ENCODE measurements at regions not wholly inside any gene's neighbourhood (a gene's known extent, or its start where the extent isn't known, plus 50 kb on each side); places are given as distances from the start of the nearest gene placed in this dataset.

DNA sequence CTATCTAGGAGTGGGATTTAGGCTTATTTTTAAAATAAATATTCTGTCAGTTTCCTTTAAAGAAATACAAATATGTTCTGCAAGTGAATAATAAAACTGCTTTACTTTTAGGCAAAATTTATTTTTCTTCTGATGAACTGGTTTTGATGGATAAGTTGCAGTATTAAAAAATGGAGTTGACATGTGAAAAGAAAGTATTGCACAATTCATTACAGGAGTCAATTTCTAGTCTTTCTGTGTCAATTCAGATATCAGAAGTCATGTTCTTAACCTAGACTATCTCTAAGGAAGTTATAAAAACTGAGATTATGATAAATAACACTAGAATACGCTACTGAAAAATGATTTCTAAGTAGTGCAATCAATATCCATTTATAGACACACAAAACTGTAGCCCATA, 270.2 kb upstream of the TMPRSS15 start:
- Histone ChIP-seq H3K27me3 (replicated peaks in 1 of 7) (no peaks in the 10 kb centered on the region), H3K9me3 (peaks cover 0 to 20% (median 13%) of the 10 kb centered on the region in 8 donors), H3K27ac (no peak overlapping the region), H3K4me1 (no peaks in the 10 kb centered on the region), H3K4me3 (no peak overlapping the region), H3K36me3 (no peaks in the 10 kb centered on the region)
- TF ChIP-seq, protein P1, sequence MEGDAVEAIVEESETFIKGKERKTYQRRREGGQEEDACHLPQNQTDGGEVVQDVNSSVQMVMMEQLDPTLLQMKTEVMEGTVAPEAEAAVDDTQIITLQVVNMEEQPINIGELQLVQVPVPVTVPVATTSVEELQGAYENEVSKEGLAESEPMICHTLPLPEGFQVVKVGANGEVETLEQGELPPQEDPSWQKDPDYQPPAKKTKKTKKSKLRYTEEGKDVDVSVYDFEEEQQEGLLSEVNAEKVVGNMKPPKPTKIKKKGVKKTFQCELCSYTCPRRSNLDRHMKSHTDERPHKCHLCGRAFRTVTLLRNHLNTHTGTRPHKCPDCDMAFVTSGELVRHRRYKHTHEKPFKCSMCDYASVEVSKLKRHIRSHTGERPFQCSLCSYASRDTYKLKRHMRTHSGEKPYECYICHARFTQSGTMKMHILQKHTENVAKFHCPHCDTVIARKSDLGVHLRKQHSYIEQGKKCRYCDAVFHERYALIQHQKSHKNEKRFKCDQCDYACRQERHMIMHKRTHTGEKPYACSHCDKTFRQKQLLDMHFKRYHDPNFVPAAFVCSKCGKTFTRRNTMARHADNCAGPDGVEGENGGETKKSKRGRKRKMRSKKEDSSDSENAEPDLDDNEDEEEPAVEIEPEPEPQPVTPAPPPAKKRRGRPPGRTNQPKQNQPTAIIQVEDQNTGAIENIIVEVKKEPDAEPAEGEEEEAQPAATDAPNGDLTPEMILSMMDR (IDR thresholded peaks at IDR 0.05 in 8 of 11, conservative IDR thresholded peaks at IDR 0.05 in 3 of 11), result no peak
- TF ChIP-seq POLR2A (IDR thresholded peaks at IDR 0.05) (no peak), POLR2AphosphoS5 (IDR thresholded peaks at IDR 0.05) (no peak)
- 61 to 83% (median 76%) methylated on average over 1 of the region's 1 CpG for WGBS, 5 donors
- intact Hi-C loops (cut with DNase I; ENCODE audit: low total_unique reads), result no loop called here
- DNase-seq, result no peak

DNA sequence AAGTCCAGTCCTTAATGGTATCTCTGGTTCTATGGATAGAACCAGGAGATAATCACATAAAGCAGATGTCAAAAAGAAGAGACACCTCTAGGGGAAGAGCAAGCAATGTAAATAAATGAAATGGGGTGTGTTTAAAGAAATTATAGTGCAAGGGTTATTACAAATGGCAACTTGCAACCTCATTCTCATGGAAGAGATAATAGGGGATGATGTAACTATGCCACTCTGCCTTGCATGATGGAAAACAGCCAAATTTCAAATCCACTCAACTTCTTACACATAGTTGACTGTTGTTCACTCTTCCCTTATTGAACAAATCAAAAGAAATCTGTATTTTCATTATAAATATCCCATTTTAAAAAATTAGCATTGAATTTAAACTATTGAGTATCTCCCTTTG, 274.0 kb upstream of the TMPRSS15 start:
- Histone ChIP-seq H3K27ac (no peak overlapping the region), H3K9me3 (no peaks in the 10 kb centered on the region), H3K4me1 (no peaks in the 10 kb centered on the region), H3K36me3 (no peaks in the 10 kb centered on the region), H3K4me3 (no peak overlapping the region), H3K27me3 (replicated peaks in 1 of 7) (no peaks in the 10 kb centered on the region)
- TF ChIP-seq, protein P1 (IDR thresholded peaks at IDR 0.05 in 8 of 11, conservative IDR thresholded peaks at IDR 0.05 in 3 of 11), result no peak
- TF ChIP-seq POLR2AphosphoS5 (IDR thresholded peaks at IDR 0.05) (no peak), POLR2A (IDR thresholded peaks at IDR 0.05) (no peak)
- intact Hi-C loops (cut with DNase I; ENCODE audit: low total_unique reads), result no loop called here
- DNase-seq, result no peak

DNA sequence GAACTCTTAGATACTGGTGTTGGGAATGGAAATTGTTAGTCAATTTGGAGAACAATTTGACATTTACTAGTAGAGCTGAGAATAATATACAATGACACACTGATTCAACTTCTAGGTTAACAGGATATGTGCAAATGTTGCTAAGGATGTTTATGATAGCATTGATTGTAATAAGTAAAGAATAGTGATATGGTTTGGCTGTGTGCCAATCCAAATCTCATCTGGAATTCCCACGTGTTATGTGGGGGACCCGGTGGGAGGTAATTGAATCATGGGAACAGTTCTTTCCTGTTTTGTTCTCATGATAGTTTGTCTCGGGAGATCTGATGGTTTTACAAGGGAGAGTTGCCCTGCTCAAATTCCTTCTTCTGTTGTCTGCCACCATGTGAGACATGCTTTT, 302.4 kb upstream of the TMPRSS15 start:
- H3K36me3 ChIP-seq, result no peaks in the 10 kb centered on the region
- H3K9me3 ChIP-seq, result peaks cover 0 to 9% (median 0%) of the 10 kb centered on the region in 8 donors
- H3K27ac ChIP-seq, result no peak overlapping the region
- H3K4me1 ChIP-seq, result no peaks in the 10 kb centered on the region
- intact Hi-C loops (cut with DNase I; ENCODE audit: low total_unique reads), result no loop called here
- no peak for DNase-seq
- no peaks in the 10 kb centered on the region for H3K27me3 ChIP-seq (replicated peaks in 1 of 7)
- TF ChIP-seq, protein P1 (IDR thresholded peaks at IDR 0.05 in 8 of 11, conservative IDR thresholded peaks at IDR 0.05 in 3 of 11), result no peak
- TF ChIP-seq POLR2A (IDR thresholded peaks at IDR 0.05) (no peak), POLR2AphosphoS5 (IDR thresholded peaks at IDR 0.05) (no peak)
- no peak overlapping the region for H3K4me3 ChIP-seq
- WGBS, 5 donors, result 56 to 90% (median 61%) methylated on average over 3 of the region's 3 CpGs

DNA sequence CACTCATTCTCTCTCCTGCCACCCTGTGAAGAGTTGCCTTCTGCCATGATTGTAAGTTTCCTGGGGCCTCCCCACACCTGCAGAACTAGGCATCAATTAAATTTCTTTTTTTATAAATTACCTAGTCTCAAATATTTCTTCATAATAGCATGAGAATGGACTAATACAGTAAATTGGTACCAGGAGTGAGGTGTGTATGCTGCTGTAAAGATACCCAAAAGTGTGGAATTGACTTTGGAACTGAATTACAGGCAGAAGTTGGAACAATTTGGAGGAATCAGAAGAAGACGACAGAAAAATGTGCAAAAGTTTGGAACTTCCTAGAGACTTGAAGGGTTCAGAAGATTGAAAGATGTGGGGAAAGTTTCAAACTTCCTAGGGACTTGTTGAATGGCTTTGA, 308.1 kb upstream of the TMPRSS15 start:
- 71 to 89% (median 82%) methylated on average over 1 of the region's 1 CpG for WGBS, 5 donors
- Histone ChIP-seq H3K4me1 (no peaks in the 10 kb centered on the region), H3K27ac (no peak overlapping the region), H3K4me3 (no peak overlapping the region), H3K9me3 (peaks cover 0 to 28% (median 13%) of the 10 kb centered on the region in 8 donors), H3K36me3 (no peaks in the 10 kb centered on the region), H3K27me3 (replicated peaks in 1 of 7) (no peaks in the 10 kb centered on the region)
- no peak for TF ChIP-seq POLR2AphosphoS5 (IDR thresholded peaks at IDR 0.05)
- TF ChIP-seq, protein P1 (IDR thresholded peaks at IDR 0.05 in 8 of 11, conservative IDR thresholded peaks at IDR 0.05 in 3 of 11), result no peak
- TF ChIP-seq POLR2A (IDR thresholded peaks at IDR 0.05), result no peak
- intact Hi-C loops (cut with DNase I; ENCODE audit: low total_unique reads), result no loop called here
- DNase-seq, result no peak
